ENCODE measurements at regions not wholly inside any gene's neighbourhood (a gene's known extent, or its start where the extent isn't known, plus 50 kb on each side); places are given as distances from the start of the nearest gene placed in this dataset.

GRCh38 chr9:95627802-95628201, 111.0 kb upstream of the PTCH1 start:
- TF ChIP-seq CTCF (IDR thresholded peaks at IDR 0.05; ENCODE audit: borderline replicate concordance), result no peak
- no peaks in the 10 kb centered on the region for H3K36me3 ChIP-seq
- intact Hi-C loops (cut with micrococcal nuclease), result no loop called here
- no peak for DNase-seq
- no peaks in the 10 kb centered on the region for H3K9me3 ChIP-seq (replicated peaks)
- no peak overlapping the region for H3K4me3 ChIP-seq
- H3K27me3 ChIP-seq (ENCODE audit: low read depth), result no peaks in the 10 kb centered on the region
- peaks cover 7% of the 10 kb centered on the region for H3K4me1 ChIP-seq
- H3K27ac ChIP-seq (replicated peaks), result peak overlapping the region; percentile 81

- Histone ChIP-seq H3K27ac (replicated peaks) (peak overlapping the region; percentile 81), H3K27me3 (ENCODE audit: low read depth) (no peaks in the 10 kb centered on the region), H3K9me3 (replicated peaks) (no peaks in the 10 kb centered on the region), H3K36me3 (no peaks in the 10 kb centered on the region), H3K4me1 (peaks cover 7% of the 10 kb centered on the region), H3K4me3 (peak overlapping the region; percentile 30)
- no peak for TF ChIP-seq CTCF (IDR thresholded peaks at IDR 0.05; ENCODE audit: borderline replicate concordance)
- intact Hi-C loops (cut with micrococcal nuclease), result no loop called here
- DNase-seq, result peak; percentile 54
Measured at GRCh38 chr9:95626885-95627558, 110.3 kb upstream of the PTCH1 start.

- intact Hi-C loops (cut with micrococcal nuclease), result no loop called here
- no peak for DNase-seq
- no peak overlapping the region for H3K4me3 ChIP-seq
- H3K36me3 ChIP-seq, result no peaks in the 10 kb centered on the region
- H3K9me3 ChIP-seq (replicated peaks), result no peaks in the 10 kb centered on the region
- H3K27me3 ChIP-seq (ENCODE audit: low read depth), result no peaks in the 10 kb centered on the region
- TF ChIP-seq CTCF (IDR thresholded peaks at IDR 0.05; ENCODE audit: borderline replicate concordance), result no peak
- H3K4me1 ChIP-seq, result peaks cover 7% of the 10 kb centered on the region
- peak overlapping the region; percentile 81 for H3K27ac ChIP-seq (replicated peaks)
Measured at GRCh38 chr9:95626341-95626740, 109.6 kb upstream of the PTCH1 start.

DNA sequence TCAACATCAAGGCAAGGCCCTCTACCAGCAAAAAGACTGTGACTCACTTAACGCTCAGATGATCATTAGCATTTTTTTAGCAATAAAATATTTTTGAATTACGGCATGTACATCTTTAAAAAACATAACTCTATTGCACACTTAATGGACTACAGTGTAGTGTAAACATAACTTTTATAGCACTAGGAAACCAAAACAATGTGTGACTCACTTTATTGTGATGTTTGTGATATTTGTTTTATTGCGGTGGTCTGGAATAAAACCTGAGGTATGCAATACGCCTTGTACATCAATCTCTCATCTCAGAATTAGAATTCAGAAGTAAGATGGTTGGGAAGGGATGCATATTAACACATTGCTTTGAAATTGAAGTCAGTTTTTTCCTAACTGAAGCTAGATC, 106.9 kb upstream of the PTCH1 start:
- no peaks in the 10 kb centered on the region for H3K9me3 ChIP-seq (replicated peaks)
- no peaks in the 10 kb centered on the region for H3K27me3 ChIP-seq (ENCODE audit: low read depth)
- H3K27ac ChIP-seq (replicated peaks), result no peak overlapping the region
- intact Hi-C loops (cut with micrococcal nuclease), result no loop called here
- no peak for DNase-seq
- H3K36me3 ChIP-seq, result no peaks in the 10 kb centered on the region
- peaks cover 7% of the 10 kb centered on the region for H3K4me1 ChIP-seq
- H3K4me3 ChIP-seq, result no peak overlapping the region
- no peak for TF ChIP-seq CTCF (IDR thresholded peaks at IDR 0.05; ENCODE audit: borderline replicate concordance)

GRCh38 chr9:95620722-95621121, 104.0 kb upstream of the PTCH1 start:
- H3K27ac ChIP-seq (replicated peaks), result no peak overlapping the region
- intact Hi-C loops (cut with micrococcal nuclease), result no loop called here
- no peak for TF ChIP-seq CTCF (IDR thresholded peaks at IDR 0.05; ENCODE audit: borderline replicate concordance)
- no peak overlapping the region for H3K4me3 ChIP-seq
- H3K27me3 ChIP-seq (ENCODE audit: low read depth), result peaks cover 5% of the 10 kb centered on the region
- no peaks in the 10 kb centered on the region for H3K4me1 ChIP-seq
- no peaks in the 10 kb centered on the region for H3K9me3 ChIP-seq (replicated peaks)
- no peak for DNase-seq
- H3K36me3 ChIP-seq, result no peaks in the 10 kb centered on the region

Measured in left ventricle myocardium inferior (tissue), 1 donor.